GM23338 (cell line): ENCODE measurements at regions not wholly inside any gene's neighbourhood (a gene's known extent, or its start where the extent isn't known, plus 50 kb on each side); places are given as distances from the start of the nearest gene placed in this dataset.

Experiments
- ATAC-seq: fragments of 200-7000 bp; cut with Tn5 transposase; 3 replicates; pipeline ENCODE4 v1.9.1; 2020
- DNase-seq: peaks from one replicate; pipeline ENCODE4 v3.0.0-alpha.2; 2015; ENCODE audit warnings: low spot score
- H2AFZ ChIP-seq: fragments of 200-600 bp; sonication (generic); 2 replicates; pipeline ENCODE4 v1.8.0; 2016; ENCODE audit warnings: antibody characterized with exemption, mild to moderate bottlenecking, moderate library complexity
- H3F3A ChIP-seq: fragments of 200-600 bp; sonication (generic); replicated peaks from 2 replicates; pipeline ENCODE4 v1.8.0; 2017; ENCODE audit warnings: antibody characterized with exemption, mixed run types, low read depth
- H3K27ac ChIP-seq: fragments of 200-600 bp; sonication (generic); 2 replicates; pipeline ENCODE4 v1.6.1; 2016; ENCODE audit warnings: low read depth
- H3K27me3 ChIP-seq: fragments of 200-600 bp; sonication (generic); 2 replicates; pipeline ENCODE4 v1.8.0; 2016; ENCODE audit warnings: mild to moderate bottlenecking, mixed run types, moderate library complexity; ENCODE audit not compliant: insufficient read depth
- H3K36me3 ChIP-seq: fragments of 200-600 bp; sonication (generic); 2 replicates; pipeline ENCODE4 v1.8.0; 2016; ENCODE audit warnings: mild to moderate bottlenecking; ENCODE audit not compliant: insufficient read depth
- H3K4me1 ChIP-seq: fragments of 200-600 bp; sonication (generic); 2 replicates; pipeline ENCODE4 v1.8.0; 2016; ENCODE audit warnings: mild to moderate bottlenecking, moderate library complexity; ENCODE audit not compliant: insufficient read depth
- H3K4me2 ChIP-seq: fragments of 200-600 bp; sonication (generic); 2 replicates; pipeline ENCODE4 v1.7.1; 2017; ENCODE audit warnings: mixed run types
- H3K4me3 ChIP-seq: fragments of 200-600 bp; sonication (generic); 2 replicates; pipeline ENCODE4 v1.6.1; 2016; ENCODE audit warnings: mixed run types
- H3K79me2 ChIP-seq: fragments of 200-600 bp; sonication (generic); replicated peaks from 2 replicates; pipeline ENCODE4 v1.8.0; 2017; ENCODE audit warnings: mild to moderate bottlenecking; ENCODE audit not compliant: insufficient read depth
- H3K9me2 ChIP-seq: fragments of 200-600 bp; sonication (generic); 2 replicates; pipeline ENCODE4 v1.8.0; 2017; ENCODE audit not compliant: insufficient read depth
- H4K20me1 ChIP-seq: fragments of 200-600 bp; sonication (generic); replicated peaks from 2 replicates; pipeline ENCODE4 v1.8.0; 2017; ENCODE audit warnings: mild to moderate bottlenecking; ENCODE audit not compliant: insufficient read depth
- H3K27ac Mint-ChIP-seq: 2 replicates; pipeline ENCODE4 v1.8.0; 2020; ENCODE audit warnings: inconsistent platforms, mild to moderate bottlenecking, moderate library complexity, mixed read lengths
- H3K27me3 Mint-ChIP-seq: 3 replicates; pipeline ENCODE4 v1.8.0; 2022; ENCODE audit warnings: low read depth, mild to moderate bottlenecking, moderate library complexity, mixed read lengths, inconsistent platforms; ENCODE audit not compliant: insufficient read depth, poor library complexity
- H3K36me3 Mint-ChIP-seq: 3 replicates; pipeline ENCODE4 v1.8.0; 2021; ENCODE audit warnings: low read depth, mild to moderate bottlenecking, inconsistent platforms, moderate library complexity, mixed read lengths
- H3K4me1 Mint-ChIP-seq: 3 replicates; pipeline ENCODE4 v1.8.0; 2020; ENCODE audit warnings: mild to moderate bottlenecking, inconsistent platforms, mixed read lengths
- H3K4me3 Mint-ChIP-seq: 3 replicates; pipeline ENCODE4 v1.8.0; 2021; ENCODE audit warnings: moderate library complexity, mild to moderate bottlenecking, inconsistent platforms, mixed read lengths
- H3K9me3 Mint-ChIP-seq: 3 replicates; pipeline ENCODE4 v1.8.0; 2020; ENCODE audit warnings: moderate library complexity, mild to moderate bottlenecking, inconsistent platforms, mixed read lengths
- CREB1 ChIP-seq: fragments of 250-450 bp; sonication (Bioruptor Pico); IDR thresholded peaks from 2 replicates; pipeline ENCODE4 v1.5.0; 2020; ENCODE audit warnings: low read depth, mild to moderate bottlenecking, moderate library complexity
- CTCF ChIP-seq, 2 experiments: fragments of 200-600 bp in 1 of 2; sonication (generic) in 1 of 2; conservative IDR thresholded peaks; 2 replicates each; pipeline versions ENCODE4 v1.5.1 to v1.6.1; 2016 to 2017; ENCODE audit warnings: antibody characterized with exemption in 2 of 2, low read depth in 2 of 2, mild to moderate bottlenecking in 2 of 2, moderate library complexity in 1 of 2
- EZH2 ChIP-seq: fragments of 200-600 bp; sonication (generic); IDR thresholded peaks from one replicate; pipeline ENCODE4 v1.8.0; 2017; ENCODE audit warnings: antibody characterized with exemption, mild to moderate bottlenecking, low read depth; ENCODE audit not compliant: unreplicated experiment
- EZH2phosphoT487 ChIP-seq: fragments of 200-600 bp; sonication (generic); IDR thresholded peaks from one replicate; pipeline ENCODE4 v1.8.1; 2018; ENCODE audit warnings: antibody characterized with exemption; ENCODE audit not compliant: unreplicated experiment
- REST ChIP-seq: IDR thresholded peaks from one replicate; pipeline ENCODE4 v1.6.1; 2018; ENCODE audit warnings: antibody characterized with exemption; ENCODE audit not compliant: unreplicated experiment
- STAT1 ChIP-seq: IDR thresholded peaks from one replicate; pipeline ENCODE4 v1.6.1; 2016; ENCODE audit warnings: antibody characterized with exemption; ENCODE audit not compliant: unreplicated experiment
- ZNF462 ChIP-seq: fragments of 250-450 bp; sonication (Bioruptor Pico); IDR thresholded peaks from 2 replicates; pipeline ENCODE4 v1.5.0; 2020; ENCODE audit warnings: mild to moderate bottlenecking, moderate library complexity

GRCh38 chr3:157573780-157574378 is 70.7 kb upstream of the VEPH1 start:
- Histone ChIP-seq H3K4me1 (no peaks in the 10 kb centered on the region), H3K4me3 (no peak overlapping the region), H3K36me3 (no peaks in the 10 kb centered on the region), H4K20me1 (no peaks in the 10 kb centered on the region), H2AFZ (no peak overlapping the region), H3K4me2 (no peak overlapping the region), H3K9me2 (no peaks in the 10 kb centered on the region), H3K79me2 (no peaks in the 10 kb centered on the region), H3K27ac (no peak overlapping the region), H3K27me3 (no peaks in the 10 kb centered on the region), H3F3A (no peaks in the 10 kb centered on the region)
- TF ChIP-seq EZH2 (no peak), STAT1 (no peak), EZH2phosphoT487 (no peak), CTCF (conservative IDR thresholded peaks at IDR 0.05; ENCODE audit: low read depth in 2 of 2) (no peak), ZNF462 (CRISPR knock-in tag) (no peak), REST (no peak), CREB1 (CRISPR knock-in tag) (no peak)
- DNase-seq (no peak), ATAC-seq (no peak)
- Mint-ChIP-seq H3K27me3 (no peaks in the 10 kb centered on the region), H3K4me3 (no peak overlapping the region), H3K4me1 (no peaks in the 10 kb centered on the region), H3K36me3 (no peaks in the 10 kb centered on the region), H3K27ac (no peak overlapping the region), H3K9me3 (no peaks in the 10 kb centered on the region)
